NCI-H82 treated with DMSO at 0.1 percent for 48 hours (cell line): ENCODE measurements at regions not wholly inside any gene's neighbourhood (a gene's known extent, or its start where the extent isn't known, plus 50 kb on each side); places are given as distances from the start of the nearest gene placed in this dataset.
"Not testable (repeated sequence)": the region's sequence is repeated elsewhere in the genome, so short reads cannot be mapped to it uniquely, and the experiment has no call there.

Experiments used
- DNase-seq: peaks from one replicate; lab custom pipeline; 2025; ENCODE audit not compliant: unreplicated experiment; lab: John Stamatoyannopoulos, UW

DNA sequence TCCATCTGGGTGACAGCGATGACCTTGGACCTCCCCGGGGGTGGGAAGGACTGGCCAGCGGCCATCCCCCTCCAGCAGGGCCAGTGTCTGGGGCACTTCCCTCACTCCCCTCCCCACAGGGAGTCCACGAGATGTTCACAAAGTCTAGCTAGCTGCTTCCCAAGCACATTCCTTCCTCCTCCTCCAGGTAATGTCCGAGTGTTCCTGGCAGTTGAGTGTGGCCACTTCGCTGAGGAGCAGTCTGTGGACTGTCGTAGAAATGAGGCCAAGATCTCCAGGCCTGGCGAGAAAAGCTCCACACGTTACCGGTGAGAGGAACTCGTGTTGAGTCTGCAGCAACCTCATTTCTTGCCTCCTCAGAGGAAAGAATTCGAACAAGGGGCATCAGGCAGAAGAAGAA is 425.5 kb downstream of the BRD1 start:
- DNase-seq, result no peak

DNA sequence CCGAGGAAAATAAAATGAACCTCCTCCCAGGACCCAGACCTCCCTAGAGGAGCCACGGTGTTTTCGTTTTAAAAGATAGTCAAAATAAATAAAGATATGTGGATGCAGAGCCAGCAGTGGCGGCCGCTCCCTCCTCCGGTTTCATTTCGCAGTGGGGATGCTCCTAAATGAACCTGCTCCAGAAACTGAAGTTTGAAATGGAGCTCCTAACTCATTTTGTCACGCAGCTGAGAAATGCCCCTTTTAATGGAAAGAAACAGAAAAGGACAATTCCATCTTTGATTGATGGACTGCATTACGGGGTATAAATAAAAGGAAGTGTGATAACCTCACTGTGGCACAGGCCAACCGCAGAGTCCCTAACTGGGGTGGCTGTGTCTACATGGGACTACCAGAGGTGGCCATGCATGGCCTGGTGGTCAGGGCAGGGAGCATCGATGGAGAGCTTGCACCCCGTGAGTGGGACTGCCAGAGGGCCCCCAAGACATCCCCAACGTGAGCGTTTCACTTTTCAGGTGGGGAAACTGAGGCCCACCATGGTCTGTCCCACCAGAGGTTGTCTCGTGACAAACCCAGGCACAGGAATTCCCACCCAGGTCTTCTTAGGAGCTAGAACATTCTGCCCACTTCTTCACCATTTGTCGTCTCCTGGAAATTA is 426.6 kb downstream of the BRD1 start:
- DNase-seq, result no peak

- no peak for DNase-seq
Observed at GRCh38 chr22:49400136-49400940, 427.3 kb downstream of the BRD1 start.

GRCh38 chr22:49398646-49399045 is 429.0 kb downstream of the BRD1 start:
- DNase-seq, result no peak

DNA sequence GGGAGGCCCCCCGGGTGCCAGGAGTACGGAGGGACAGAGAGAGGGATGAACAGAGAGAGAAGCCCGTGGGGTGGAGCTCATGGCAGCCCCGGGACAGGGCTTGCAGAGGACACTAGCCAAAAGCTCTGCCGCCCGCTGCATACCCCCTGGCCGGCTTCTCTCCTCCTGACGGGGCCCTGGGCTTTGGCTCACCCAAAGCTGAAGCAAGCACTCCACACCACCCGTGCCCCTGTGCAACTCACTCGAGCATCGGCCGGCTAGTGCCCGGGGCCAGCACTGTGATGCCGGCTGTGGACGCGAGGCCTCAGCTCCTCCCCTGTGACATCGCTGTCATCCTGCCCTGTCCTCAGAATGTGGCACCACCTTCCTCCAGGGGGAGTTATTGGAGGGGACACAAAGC is 429.6 kb downstream of the BRD1 start:
- no peak for DNase-seq

DNA sequence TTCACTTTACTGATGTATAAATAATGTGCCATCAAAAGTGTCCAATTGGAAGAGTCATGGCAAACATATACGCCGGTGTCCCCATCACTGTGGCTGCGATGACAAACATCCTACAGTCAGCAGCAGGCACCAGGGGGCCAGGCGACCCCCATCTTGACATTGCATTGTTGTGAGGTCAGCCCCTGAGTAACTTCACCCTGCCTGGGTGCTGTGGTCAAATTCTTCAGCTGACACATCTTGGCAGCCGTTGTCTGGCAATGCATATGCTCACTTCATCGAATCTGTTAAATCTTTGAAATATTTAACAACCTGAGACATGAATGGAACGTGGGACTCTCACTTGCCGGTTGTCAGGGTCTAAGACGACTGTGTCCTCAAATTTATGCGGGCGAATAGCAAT is 430.9 kb downstream of the BRD1 start:
- no peak for DNase-seq

DNA sequence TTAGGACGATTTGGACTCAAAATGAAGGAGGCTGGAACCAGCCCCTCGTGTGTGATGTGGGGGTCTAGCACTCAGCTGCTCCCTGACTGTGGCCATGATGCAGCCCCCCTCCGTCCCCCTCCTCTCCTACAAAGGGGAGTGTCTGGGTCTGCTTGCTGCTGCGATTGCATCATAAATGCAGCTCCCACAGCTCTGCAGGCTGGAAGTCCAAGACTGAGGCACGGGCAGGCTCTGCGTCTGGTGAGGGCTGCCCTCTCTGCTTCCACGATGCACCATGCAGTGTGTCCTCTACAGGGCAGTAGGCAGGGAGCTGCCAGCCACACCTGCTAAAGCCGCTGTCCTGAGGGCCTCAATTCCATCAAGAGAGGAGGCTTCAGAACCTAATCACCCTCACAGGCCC is 432.1 kb downstream of the BRD1 start:
- no peak for DNase-seq

DNA sequence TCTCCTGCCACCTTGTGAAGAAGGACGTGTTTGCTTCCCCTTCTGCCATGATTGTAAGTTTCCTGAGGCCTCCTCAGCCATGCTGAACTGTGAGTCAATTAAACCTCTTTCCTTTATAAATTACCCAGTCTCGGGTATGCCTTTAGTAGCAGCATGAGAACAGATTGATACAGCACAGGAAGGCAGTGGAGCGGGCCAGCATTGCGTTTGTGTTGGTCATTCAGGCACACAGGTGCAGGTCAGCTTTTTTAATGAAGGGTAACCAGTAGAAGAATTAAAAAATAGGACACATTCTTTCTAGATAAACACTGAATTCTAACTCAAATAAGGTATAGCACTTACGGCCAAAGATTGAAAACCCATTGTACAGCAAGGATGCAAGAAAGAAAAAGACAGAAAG is 432.6 kb downstream of the BRD1 start:
- not testable (repeated sequence) for DNase-seq

DNA sequence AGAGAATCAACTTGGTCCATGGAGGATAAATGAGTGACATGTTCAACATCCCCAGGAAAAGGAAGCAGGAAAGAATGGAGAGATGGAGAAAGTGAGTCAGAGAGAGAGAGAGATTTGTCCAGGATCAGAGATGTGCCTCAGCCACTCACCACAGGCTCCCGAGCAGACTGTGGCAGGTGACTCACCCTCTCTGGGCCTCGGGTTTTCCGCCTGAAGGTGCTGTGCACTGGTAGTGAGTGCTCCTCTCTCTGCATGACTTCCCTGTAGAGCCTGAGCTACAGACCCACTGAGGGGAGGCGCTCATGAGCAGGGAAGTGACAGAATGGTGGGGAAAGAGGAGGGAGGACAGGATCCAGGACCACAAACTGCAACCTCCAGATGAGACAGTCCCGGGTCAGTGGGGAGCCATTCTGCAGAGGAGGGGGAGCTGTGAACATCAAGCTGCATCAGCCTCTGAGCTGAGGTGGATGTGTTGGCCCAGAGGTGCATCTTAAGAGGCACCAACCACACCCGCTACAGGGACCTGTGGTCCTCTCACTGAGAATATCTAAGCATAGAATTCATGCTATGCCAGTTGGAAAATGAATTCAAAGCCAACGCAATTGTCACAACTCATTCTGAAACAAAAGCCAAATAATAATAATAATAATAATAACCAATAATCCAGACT is 433.4 kb downstream of the BRD1 start:
- DNase-seq, result no peak

- no peak for DNase-seq
Observed at GRCh38 chr22:49393526-49393925, 434.1 kb downstream of the BRD1 start.

DNA sequence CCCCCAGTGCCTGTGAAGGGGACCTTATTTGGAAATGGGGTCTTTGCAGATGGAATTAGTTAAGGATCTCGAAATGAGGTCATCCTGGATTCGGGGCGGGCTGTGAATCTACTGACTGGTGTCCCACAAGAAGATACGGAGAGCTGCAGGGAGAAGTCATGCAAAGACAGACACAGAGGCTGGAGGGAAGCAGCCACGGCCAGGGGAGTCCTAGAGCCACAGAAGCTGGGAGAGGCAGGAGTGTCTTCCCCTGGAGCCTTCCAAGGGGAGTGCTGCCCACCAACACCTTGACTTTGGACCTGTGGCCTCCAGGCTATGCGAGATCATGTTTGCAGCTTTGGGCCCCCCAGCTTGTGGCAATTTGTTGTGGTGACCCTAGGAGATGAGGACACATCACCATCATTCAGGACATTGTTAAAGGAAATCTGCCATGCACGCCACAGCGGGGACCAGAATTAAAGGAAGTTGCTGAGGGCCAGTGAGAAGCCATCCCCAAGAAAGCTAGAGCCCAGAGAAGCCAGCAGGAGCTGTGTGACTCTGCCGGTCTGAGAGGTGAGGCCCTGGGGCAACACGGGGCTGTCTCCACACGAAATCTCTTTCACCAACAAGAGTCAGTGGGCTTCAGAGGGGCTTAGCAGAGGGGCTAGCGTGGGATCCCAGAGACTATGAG is 434.7 kb downstream of the BRD1 start:
- no peak for DNase-seq

DNA sequence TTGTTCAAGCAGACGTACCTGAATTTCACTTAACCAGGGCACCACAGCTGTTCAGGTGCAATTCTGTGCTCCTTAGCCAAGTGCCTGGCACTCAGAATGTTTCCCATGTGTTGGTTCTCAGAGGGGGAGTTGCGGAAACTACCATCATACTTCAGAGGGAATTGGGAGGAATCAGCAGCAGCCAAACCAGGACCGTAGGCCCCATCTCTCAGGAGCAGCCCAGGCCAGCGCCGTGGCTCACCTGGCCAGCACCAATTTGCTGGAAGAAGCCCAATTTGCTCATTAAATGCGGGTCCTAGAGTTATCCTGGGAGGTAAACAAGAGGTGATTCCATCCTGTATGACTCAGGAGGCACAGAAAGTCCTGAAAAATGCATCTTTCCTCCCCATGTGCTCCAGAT is 435.4 kb downstream of the BRD1 start:
- DNase-seq, result no peak

DNA sequence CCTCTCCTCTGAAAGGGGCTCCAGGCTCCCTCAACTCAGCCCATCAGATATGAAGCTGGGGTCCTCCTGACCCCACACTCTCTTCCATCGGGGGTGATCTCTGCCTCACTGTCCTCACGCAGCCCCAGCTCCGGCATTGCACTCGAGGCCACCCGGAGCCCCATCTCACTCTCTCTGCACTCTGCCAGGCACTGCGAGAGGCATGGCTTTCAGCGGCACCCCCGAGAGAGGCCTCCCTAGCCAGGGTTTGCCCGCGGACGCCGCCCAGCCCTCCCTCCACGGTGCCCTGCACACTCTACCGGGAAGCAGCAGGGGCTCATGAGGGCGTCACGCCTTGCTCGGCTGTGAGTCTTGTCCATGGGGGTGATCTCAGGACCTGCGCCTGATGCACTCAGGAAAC is 436.2 kb downstream of the BRD1 start:
- DNase-seq, result no peak

GRCh38 chr22:49390954-49391353 is 436.7 kb downstream of the BRD1 start:
- no peak for DNase-seq

DNA sequence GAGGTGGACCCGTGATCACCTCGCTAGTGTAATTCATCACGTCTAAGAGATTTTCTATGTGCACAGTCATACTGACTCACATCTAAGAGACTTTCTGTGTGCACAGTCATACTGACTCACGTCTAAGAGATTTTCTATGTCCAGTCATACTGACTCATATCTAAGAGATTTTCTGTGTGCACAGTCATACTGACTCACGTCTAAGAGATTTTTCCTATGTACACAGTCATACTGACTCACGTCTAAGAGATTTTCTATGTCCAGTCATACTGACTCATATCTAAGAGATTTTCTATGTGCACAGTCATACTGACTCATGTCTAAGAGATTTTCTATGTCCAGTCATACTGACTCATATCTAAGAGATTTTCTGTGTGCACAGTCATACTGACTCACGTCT is 443.8 kb downstream of the BRD1 start:
- not testable (repeated sequence) for DNase-seq

DNA sequence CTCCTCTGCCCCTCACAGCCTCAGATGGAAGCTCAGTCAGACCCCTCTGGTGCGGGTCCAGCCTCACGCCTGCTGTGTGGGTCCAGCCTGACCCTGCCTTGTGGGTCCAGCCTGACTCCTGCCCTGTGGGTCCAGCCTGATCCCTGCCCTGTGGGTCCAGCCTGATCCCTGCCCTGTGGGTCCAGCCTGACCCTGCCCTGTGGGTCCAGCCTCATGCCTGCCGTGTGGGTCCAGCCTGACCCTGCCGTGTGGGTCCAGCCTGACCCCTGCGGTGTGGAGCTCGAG is 445.3 kb downstream of the BRD1 start:
- DNase-seq, result no peak

DNA sequence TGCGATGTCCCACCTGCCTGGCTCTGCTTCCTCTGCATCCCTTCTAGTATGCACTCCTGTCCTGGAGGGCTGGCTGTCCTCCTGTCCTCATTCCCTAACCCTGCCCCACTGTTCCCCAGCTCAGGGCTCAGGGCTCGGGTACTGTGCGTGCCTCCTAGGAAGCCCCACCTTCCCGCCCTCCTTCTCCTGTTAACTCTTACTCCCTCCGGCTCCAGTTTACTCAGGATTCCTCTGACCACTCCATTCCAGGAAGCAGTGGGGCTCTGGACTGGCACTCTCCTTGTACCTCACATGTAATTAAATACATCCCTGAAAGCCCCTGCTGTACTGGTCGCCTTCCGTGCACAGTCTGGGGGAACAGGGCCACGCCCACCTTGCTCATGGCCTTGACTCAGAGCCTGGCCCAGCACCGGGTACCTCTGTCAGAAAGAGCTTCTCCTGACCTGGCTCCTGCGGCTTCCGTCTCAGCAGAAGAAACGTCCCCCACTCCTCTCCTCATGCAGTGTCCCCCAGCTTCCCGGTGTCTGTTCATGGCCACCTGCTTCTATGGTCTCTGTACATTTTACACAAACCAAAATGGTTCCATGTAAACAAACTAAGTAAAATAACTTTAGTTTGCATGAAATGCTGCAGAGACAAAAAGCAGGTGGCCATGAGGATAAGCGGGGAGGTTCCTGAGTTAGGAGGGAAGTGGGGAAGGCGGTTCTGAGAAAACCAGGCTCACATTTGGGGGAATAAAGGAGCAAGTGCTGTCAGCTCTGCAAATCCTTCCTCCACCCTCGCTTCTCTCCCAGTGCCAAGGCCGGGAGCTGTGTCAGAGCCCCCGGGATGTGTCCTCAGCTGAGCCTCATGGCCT is 445.9 kb downstream of the BRD1 start:
- DNase-seq, result no peak

- no peak for DNase-seq
Observed at GRCh38 chr22:49380828-49381114, 446.9 kb downstream of the BRD1 start.

GRCh38 chr22:49380095-49380827 is 447.4 kb downstream of the BRD1 start:
- no peak for DNase-seq

DNA sequence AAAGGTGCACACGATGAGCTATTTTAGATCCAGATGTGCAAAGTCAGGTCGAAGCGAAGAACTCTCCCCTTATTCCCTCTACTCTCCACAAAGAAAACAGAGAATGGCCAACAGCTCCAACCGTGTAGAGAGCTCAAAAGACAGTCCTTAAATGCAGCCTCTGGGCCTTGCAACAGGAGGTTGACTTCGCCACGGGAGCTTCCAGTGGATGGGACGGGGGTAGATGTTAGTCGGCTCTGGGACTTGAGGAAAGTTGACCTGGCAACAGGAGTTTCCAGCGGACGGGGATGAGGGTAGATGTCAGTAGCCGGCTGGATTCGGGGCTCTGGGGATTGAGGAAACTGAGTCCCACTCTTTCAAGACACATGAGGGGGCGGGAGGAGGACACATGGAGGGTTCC is 450.4 kb downstream of the BRD1 start:
- no peak for DNase-seq
